NCI-H146 (cell line): ENCODE measurements at regions not wholly inside any gene's neighbourhood (a gene's known extent, or its start where the extent isn't known, plus 50 kb on each side); places are given as distances from the start of the nearest gene placed in this dataset.

Experiments used
- DNase-seq: peaks from one replicate; lab custom pipeline; 2025; lab: John Stamatoyannopoulos, UW

DNA sequence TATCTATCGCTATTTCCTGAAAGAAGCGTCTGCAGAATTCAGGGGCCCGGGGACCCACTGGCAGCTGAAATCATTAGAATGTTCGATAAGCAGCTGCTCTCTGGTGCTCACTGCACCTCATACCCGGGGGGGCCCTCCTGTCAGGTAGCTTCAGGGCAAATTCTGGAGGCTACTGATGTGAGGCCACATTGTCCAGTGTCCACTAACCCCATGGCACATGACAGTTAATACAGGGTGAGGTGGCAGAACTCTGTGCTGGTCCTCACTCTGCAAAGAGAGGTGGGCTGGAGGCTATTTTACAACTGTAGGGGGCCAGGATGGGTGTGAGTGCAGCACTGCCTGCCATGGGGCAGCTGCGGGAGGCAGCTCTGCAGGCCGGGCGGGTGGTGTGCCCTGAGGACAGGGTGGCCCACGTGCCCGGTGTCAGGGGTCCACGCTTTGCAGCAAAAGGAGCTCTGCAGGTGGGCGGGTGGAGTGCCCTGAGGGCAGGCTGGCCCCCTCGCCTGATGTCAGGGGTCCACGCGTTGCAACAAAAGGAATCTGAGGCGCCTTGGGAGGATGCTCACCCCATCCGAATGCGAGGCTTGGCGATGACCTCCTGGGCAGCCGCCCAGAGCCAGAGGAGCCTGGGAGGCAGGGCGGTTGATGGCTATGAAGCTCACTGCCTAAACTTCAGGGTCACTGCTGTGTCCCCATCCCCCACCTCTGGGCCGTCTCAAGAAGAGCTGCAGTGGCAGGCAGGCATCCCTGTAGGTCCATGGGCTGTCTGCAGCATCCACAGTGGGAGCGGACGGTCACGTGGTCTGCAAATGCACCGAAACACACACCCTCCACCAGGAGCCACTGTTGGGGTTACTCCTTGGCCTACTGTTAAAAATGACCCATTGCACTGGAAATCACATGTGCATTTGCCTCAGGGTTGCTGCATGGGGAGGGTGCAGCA, 207.0 kb upstream of the SALL3 start:
- DNase-seq: no peak

DNA sequence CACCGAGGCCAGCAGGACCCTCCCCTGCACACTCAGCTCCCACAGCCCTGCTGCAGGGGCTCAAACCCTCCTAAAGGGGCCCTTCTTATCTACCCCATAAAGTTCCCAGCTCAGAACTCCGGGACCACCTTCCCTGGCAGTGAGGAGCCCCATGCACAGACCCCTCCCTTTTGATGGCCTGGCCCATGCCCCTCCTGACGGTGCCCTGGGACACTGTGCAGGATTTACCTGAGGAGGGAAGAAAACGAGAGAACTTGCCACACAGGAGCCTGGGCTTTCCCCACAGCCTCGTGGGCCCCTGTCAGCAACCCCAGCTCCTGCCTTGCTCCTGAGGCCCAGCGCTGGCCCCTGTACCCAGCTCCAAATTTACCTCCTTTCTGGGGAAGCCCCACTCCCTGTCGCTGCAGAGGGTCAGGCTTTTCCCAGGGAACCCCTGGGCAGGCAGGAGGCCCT, 206.3 kb upstream of the SALL3 start:
- no peak for DNase-seq

DNA sequence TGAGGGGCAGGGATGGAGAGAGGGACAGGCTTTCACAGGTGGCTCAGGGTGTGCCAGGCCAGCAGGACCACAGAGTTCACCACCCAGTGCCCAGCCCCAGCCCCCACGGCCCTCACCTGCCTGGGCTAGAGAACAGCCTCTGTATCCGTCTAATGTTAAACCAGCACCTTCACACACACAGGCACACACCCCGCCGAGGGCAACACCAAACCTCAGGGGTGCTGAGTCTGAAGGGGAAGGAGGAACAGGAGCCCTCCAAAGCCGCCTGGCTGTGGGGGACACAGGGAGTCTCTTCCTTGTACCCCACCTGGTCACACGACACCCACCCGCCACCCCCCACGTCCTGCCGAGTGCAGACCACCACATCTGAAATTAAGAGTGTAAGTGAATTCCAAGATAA, 205.8 kb upstream of the SALL3 start:
- DNase-seq: no peak

DNA sequence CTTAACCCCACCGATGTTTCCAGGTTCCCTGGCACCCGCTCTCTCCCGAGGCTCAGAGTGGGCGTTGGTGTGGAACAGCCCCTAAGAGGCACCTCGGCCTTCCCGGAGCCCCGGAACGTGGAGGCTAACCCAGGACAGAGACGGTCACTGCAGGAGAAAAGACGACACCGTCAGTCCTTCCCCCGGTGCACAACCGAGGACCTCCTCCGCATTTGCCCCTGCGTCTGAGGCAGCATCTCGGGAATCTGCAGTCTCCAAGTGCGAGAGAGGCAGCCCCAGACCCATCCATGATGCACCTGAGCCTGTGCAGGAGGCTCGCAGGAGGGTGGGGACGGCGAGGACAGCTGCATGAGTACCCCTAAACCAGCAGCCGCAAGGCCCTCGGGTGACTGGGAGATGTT, 204.9 kb upstream of the SALL3 start:
- no peak for DNase-seq

DNA sequence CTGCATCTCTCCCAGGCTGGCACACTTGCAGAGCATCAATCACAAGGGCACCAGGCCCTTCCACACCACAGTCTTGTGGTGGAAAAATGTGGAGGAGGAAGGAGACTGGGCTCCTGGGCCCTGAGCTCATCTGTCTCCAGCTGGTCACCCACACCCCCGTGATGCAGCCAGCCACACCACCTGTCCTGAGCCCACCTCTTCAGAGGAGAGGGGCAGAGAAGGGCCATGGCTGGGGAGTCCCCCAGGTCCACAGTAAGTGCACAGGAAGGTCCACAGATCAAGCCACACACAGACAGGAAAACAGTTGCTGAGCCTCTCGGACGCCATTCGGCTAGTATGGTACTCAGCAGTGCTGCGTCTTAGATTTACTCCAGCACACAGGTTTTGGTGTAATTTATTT, 203.5 kb upstream of the SALL3 start:
- DNase-seq: no peak

DNA sequence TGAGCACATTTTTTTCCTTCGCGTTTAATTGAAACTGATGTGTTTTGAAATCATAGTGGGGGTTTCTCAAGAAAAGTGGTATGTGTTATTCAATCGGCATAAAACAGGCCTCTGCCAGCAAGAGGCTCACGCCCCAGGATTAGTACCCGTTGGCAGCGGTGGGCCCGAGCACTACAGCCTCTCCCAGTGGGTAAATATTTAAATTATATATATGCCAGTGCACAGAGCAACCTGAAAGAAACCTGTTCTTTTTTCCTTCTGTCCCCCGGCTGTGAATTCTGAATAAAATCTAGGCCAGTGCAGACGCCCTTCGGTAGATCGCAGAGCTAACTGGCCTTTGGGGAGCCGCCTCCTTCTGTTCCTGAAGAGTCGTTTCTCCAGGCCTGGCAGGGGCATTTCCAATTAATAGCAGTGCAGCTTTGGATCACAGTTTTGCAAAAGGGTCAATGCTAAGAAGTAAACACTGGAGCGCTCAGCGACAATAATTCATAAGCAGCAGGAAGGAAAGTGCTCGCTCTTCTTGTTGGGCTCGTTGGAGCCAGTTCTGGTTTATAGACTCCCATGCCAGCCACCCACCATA, 202.8 kb upstream of the SALL3 start:
- DNase-seq: no peak

DNA sequence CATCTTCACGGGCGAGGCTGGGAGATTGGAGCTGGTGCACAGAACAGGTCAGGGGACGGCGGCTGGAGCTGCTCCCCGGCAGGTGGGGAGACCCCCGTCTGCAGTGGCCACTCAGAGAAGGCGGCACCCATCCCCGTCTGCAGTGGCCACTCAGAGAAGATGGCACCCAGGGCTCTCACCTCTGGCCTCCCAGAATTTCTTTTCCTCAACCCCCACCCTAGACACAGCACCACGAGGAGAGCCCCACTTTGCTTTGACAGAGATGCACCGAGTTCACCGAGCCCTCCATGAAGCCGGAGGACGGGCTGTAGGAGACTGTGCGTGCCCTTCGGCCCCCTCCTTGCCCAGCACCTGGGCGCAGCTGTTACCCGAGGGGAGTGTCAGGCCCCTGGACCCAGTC, 201.6 kb upstream of the SALL3 start:
- no peak for DNase-seq

DNA sequence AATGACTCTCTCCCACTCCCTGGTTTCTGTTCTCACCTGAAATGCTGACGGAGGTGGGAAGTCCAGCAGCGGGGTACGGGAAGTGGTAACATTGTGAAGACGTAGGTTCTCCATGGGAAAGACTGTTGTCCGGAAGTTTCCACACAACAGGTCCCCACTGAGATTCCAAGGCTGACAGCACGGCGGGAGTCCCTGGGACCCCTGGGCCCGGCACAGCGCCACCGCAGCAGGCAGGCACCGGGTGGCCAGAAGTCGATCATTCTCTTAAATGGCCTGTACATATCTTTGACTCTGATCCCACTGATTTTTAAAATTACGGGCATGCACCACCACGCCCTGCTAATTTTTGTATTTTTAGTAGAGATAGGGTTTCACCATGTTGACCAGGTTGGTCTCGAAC, 201.0 kb upstream of the SALL3 start:
- DNase-seq: no peak

DNA sequence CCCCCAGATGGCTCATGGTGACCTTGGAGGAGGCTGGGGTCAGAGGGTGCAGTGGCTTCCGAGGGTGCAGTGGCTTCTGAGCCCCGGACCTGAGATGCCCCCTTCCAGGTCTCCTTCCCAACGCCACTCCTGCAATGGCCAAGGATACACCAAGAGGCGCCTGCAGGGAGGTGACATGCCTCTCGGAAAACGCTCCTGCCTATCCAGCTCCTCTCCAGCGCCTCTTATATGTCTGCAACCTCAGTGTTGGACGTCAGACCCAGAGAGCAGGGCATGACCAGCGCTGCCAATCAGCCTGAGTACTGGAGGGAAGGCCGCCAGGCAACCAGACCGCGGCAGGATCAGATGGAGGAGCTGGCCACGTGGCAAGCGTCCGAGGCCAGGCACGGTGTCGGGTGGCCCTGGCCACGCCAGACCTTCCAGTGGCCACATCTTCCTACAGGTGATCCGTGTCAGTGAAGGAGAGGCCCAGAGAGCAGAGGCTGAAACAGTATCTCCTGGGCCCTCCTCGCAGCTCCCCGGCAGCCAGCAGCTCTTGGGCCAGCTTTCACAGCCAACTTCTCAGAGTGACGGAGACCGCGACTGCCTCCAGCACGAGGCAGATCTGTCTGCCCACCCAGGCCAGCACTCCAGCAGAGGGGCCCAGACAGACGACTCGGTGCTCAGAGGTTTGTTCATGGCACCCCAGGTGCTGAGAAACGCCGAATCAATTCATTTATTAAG, 199.5 kb upstream of the SALL3 start:
- no peak for DNase-seq

DNA sequence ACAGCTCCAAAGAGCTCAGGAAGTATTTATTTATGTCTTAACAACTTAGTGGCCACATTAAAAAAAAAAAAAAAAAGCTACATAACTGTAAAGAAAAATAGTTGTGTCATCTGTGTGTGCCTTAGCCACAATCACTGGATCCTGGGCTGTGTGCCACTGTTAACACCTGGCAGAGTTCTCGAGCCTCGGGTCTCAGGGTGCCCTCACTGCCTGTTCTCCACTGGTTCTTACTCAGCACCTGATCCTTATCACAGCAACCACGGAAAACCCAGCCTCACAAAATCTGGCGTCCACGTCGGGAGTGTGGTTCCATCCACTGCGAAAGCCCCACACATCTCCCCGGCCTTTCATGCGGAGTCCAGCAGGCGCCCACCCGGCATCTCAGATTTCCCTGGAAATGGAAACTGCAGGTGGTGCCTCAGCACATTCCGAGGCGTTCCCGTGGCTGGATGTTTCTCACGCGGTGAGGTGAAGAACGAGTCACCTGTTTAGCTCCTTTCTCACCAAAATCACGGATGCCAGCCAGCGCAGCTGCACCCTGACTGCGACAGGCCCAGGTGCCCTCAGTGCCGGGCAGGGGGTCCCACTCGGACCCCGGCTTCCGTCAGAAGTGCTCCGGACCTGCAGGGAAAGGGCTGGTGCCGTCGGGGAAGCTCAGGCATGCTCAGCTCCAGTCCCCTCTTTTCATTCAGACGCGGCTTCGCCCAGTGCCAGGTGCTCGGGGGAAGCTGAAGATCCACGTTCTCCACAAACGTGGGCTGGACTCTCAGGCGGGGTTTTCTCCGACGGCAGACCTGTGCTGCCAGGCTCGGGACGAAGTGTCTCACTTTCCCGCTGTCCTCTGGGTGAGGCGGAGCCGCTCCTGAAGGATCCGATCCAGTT, 198.7 kb upstream of the SALL3 start:
- no peak for DNase-seq

DNA sequence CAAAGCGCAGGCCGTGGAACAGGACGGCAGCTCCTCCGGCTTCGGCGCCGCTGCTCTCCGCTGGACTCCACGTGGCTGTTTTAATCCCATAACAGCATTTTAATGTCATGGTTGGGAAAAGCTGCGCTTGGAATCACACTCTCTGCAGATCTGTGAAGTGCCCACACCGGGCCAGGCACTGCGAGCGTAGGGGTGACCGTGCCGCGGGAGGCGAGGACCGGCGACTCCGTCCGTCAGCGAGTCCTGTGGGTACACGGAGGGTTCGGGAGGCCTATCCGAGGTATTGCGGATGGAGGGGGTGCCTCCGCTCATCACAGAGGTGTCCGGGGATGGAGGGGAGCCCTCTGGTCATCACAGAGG, 198.0 kb upstream of the SALL3 start:
- no peak for DNase-seq

DNA sequence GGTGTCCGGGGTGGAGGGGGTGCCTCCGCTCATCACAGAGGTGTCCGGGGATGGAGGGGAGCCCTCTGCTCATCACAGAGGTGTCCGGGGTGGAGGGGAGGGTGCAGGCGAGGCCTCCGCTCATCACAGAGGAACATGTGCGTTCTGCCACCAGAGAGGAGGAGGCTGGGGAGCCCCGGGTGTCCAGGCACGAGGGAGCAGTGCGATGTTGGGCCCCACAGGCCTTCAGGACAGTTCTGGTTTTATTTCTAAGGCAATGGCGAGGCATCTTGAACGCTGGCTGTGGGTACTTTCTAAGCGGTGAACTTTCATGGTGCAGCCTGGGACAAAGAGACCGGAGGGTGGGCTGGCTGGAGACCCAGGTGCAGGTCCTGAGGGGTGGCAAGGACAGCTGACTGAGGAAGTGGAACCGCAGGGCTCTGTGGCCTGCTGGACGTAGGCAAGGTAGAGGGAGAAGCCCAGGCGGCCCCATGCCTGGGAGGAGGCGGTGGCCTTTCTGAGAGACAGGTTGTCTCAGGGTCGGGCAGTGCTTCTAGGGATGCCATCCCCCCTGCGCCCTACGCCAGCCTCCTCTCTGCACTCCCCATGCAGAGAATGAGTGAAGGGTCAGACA, 196.6 kb upstream of the SALL3 start:
- no peak for DNase-seq

DNA sequence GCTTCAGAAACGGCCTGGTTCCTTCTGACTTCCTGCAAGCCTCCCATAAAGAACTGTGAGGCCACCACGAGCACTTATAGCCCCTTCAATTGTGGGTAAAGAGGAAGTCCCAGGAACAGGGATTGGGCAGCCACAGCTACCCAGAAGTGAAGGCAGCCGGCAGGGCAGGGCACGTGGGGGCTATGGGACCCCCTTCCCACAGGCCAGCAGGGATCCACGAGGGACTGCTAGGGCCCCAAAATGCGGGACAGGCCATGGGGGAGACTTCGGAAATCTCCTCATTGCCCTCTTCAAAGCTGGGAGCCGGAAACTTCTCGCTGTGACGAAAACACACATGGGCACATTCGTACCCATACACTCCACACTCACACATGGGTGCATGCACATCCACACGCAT, 196.1 kb upstream of the SALL3 start:
- DNase-seq: no peak

DNA sequence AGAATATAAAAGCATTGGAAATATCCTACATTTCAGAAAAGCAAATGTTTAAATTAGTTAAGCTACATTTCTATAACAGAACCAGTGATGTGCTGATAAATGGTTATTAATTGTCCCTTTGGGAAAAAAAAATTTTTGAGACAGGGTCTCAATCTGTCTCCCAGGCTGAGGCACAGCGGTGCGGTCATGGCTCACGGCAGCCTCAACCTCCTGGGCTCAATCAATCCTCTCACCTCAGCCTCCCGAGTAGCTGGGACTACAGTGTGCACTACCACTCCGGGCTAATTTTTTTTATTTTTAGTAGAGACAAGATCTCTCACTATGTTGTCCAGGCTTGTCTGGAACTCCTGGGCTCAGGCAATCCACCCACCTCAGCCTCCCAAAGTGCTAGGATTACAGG, 194.8 kb upstream of the SALL3 start:
- no peak for DNase-seq

DNA sequence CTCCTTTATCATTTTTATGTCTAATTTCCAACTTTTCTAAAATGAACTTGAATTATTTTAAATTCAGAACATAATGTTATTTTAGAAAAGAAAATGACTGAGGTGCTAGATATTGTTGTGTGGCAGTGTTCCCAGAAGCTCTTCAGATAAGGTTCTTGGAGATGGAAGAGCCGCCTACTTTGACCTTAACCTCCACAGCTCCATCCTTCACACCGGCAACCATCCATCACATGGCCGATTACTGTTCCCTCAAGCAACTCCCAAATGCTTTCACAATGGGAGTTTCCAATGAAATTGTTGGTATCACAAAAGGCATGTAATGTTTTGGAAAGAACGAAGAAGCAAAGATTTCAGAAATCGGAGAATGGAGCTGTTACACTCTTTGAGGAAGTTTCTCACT, 193.9 kb upstream of the SALL3 start:
- no peak for DNase-seq

DNA sequence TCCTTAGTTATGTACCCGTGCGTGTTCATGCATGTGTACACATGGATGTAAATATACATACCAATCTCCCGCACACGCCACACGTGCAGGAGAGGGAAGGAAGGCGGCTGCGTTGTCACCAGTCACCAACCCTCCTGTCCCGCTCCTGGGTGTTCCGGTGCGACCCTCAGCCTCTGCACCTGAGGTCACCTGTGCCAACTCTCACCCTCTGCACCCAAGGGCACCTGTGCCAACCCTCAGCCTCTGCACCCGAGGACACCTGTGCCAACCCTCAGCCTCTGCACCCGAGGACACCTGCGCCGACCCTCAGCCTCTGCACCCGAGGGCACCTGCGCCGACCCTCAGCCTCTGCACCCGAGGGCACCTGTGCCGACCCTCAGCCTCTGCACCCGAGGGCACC, 192.8 kb upstream of the SALL3 start:
- no peak for DNase-seq

DNA sequence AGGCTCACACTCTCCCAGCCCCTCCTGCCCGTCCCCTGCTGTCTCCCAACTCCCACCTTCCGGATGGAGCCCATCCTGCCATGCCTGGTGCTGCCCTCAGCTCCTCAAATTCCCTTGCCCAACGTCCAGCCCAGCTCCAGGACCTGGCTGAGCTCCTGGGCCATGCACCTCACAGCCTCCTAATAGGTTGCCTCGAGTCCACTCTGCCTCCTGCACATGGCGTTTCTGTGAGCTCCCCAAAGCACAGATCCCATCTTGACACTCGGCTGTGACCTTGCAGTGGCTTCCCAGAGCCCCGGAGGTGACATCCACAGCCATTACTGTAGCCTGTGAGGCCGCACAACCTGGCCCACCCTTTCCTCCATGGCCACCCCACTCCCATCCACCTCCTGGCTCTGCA, 191.9 kb upstream of the SALL3 start:
- no peak for DNase-seq

DNA sequence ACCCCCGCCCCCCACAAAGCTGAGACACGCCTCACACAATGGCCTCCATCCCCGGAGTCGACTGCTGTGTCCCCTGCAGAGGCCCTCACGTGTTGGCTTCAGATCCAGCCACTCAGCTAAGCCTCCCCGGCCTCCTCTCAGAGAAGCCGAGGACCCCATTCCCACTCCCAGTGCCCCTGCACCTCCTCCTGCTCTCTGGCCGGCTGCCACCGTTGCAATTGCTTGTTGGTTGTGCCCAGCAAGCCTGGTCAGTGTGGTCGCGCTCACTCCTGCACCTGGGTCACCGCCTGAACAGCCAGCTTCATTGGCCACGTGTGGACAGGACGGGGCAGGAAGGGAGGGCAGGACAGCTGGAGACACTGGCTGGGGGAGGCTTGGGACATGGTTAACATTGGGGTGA, 191.5 kb upstream of the SALL3 start:
- no peak for DNase-seq

DNA sequence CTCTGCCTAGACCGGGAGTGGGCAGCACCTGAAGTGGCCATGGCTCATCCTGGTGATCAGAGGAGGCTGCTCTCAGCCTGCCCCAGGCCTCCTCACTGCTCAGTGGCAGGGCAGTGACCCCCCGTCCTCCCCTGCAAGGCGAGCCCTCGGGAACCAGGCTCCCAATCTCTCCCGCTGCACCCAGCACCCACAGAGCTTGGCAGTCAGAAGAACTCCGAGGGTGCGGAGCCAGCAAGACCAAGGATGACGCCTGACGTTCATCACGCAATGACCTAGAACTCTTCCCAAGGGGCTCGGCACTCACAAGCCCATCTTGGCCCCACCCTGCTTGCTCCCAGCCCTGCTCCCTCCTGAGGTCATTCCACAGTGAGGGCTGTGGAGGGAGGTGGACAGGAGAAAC, 189.8 kb upstream of the SALL3 start:
- no peak for DNase-seq

DNA sequence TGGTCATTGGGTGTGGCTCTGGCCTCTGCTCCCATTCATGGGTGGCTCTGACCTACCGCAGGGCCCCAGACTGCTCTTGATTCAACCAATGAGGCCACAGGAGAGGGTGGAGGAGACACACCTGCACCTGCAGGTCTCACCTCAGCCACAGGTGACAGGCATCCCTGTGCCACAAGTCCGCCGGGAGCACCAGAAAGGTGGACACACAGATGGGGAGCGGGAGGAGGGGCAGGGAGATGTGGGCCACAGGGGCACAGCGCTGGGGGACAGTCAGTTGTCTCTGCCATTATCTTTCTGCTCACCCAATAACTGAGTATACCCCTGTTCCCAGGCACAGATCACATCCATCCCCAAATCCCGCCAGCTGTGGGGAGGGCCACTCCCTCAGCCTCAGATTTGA, 189.1 kb upstream of the SALL3 start:
- no peak for DNase-seq

DNA sequence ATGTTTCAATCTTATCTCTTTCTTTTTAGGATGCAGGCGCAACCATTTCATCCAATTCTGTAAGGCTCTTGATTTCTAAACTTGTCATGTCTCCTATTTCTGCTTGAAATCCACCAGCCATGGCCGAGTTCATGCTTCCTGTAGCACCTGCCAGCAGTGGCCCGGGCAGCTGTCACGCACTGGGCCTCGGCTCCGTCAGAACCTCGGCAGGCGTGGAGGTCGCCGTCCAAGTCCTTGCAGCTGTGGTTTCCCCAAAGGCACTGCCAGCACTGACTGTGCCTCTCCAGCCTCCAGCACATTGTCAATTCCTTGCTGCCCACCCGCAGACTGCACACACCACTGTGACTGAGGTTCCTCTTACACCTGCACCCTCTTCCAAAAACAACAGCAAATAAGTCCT, 188.7 kb upstream of the SALL3 start:
- DNase-seq: no peak

DNA sequence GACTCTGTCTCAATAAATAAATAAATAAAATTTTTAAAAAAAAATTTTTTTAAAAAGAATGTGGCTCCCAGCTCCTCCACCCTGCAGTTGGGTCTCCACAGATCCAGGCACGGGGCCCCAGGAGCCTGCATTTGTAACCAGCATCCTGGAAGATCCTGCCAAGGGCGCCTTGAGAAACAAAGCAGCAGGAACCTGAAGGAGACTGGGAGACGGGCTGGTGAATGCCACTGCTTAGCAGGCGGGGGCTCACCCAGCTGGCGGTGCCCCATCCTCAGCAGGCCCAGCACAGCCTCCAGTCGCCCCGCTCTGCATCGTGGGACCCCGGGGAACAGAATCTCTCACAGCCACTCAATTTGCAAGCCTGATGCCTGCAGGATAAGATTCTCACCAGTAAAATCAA, 187.5 kb upstream of the SALL3 start:
- no peak for DNase-seq
